ENCODE measurements at regions not wholly inside any gene's neighbourhood (a gene's known extent, or its start where the extent isn't known, plus 50 kb on each side); places are given as distances from the start of the nearest gene placed in this dataset.

GRCh38 chr3:135911110-135911509, 54.4 kb upstream of the PPP2R3A start:
- H3K4me1 Mint-ChIP-seq (ENCODE audit: unreplicated experiment), result peaks cover 6% of the 10 kb centered on the region
- H3K36me3 Mint-ChIP-seq (ENCODE audit: unreplicated experiment), result no peaks in the 10 kb centered on the region
- H3K27me3 Mint-ChIP-seq (ENCODE audit: unreplicated experiment), result no peaks in the 10 kb centered on the region
- no peak overlapping the region for H3K27ac Mint-ChIP-seq (ENCODE audit: unreplicated experiment)
- no peak for TF ChIP-seq CTCF (IDR thresholded peaks at IDR 0.05)
- H3K9me3 Mint-ChIP-seq (ENCODE audit: unreplicated experiment), result no peaks in the 10 kb centered on the region
- DNase-seq (ENCODE audit: extremely low spot score, unreplicated experiment), result no peak
- no peak overlapping the region for H3K4me3 Mint-ChIP-seq (ENCODE audit: unreplicated experiment)

- Mint-ChIP-seq H3K27ac (ENCODE audit: unreplicated experiment) (no peak overlapping the region), H3K27me3 (ENCODE audit: unreplicated experiment) (no peaks in the 10 kb centered on the region), H3K4me3 (ENCODE audit: unreplicated experiment) (no peak overlapping the region), H3K4me1 (ENCODE audit: unreplicated experiment) (peaks cover 6% of the 10 kb centered on the region), H3K9me3 (ENCODE audit: unreplicated experiment) (no peaks in the 10 kb centered on the region), H3K36me3 (ENCODE audit: unreplicated experiment) (no peaks in the 10 kb centered on the region)
- DNase-seq (ENCODE audit: extremely low spot score, unreplicated experiment), result no peak
- TF ChIP-seq CTCF (IDR thresholded peaks at IDR 0.05), result no peak
These were observed 50.3 kb upstream of the PPP2R3A start for GRCh38 chr3:135915206-135915605.

Data from osteocyte (in vitro differentiated cells).